GM19438 (cell line): ENCODE measurements at regions not wholly inside any gene's neighbourhood (a gene's known extent, or its start where the extent isn't known, plus 50 kb on each side); places are given as distances from the start of the nearest gene placed in this dataset.
A peak's percentile ranks its signal among the peaks of the same experiment; 100 is the strongest.
"Not testable (repeated sequence)": the region's sequence is repeated elsewhere in the genome, so short reads cannot be mapped to it uniquely, and the experiment has no call there.

Experiments
- ATAC-seq: cut with Tn5 transposase; IDR thresholded peaks from one replicate; pipeline ENCODE4 v1.9.1; 2021; ENCODE audit warnings: low read depth; ENCODE audit not compliant: unreplicated experiment

- peak; percentile 72 for ATAC-seq
Observed at GRCh38 chr6:15936503-15936902, 192.4 kb upstream of the MYLIP start.

GRCh38 chr6:15935661-15936060 is 193.2 kb upstream of the MYLIP start:
- ATAC-seq = no peak

GRCh38 chr6:15931697-15932096 is 197.2 kb upstream of the MYLIP start:
- not testable (repeated sequence) for ATAC-seq

DNA sequence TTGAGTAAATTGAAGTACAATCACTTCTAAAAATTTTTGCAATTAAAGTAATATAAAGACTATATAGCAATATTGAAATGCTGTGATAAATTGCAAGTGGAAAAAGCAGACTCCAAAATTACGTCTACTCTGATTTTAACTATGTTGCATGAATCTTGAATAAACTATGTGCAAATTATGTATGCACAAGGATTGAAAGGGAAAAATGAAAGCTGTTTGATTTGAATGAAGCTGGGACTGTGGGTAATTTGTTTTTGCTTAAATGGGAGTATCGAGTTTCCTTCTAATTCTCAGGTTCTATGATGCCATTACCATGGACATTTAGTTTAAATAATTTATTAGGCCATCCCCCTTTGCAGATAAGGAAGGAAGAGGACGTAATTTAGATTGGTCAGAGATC is 198.7 kb upstream of the MYLIP start:
- no peak for ATAC-seq

DNA sequence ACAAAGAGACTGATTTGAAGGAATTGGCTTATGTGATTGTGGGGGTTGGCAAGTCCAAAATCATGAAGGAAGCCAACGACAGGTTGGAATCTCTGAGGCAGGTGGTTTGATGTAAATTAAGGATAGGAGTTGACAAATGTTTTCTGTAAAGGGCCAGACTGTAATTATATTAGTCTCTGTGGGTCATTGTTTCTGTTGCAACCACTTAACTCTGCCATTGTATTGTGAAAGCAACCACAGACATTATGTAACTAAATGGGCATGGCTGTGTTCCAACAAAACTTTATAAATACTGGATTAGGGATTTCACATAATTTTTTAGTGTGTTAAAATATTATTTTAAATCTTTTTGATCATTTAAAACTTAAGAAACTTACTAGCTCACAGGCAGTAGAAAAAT is 199.2 kb upstream of the MYLIP start:
- no peak for ATAC-seq

DNA sequence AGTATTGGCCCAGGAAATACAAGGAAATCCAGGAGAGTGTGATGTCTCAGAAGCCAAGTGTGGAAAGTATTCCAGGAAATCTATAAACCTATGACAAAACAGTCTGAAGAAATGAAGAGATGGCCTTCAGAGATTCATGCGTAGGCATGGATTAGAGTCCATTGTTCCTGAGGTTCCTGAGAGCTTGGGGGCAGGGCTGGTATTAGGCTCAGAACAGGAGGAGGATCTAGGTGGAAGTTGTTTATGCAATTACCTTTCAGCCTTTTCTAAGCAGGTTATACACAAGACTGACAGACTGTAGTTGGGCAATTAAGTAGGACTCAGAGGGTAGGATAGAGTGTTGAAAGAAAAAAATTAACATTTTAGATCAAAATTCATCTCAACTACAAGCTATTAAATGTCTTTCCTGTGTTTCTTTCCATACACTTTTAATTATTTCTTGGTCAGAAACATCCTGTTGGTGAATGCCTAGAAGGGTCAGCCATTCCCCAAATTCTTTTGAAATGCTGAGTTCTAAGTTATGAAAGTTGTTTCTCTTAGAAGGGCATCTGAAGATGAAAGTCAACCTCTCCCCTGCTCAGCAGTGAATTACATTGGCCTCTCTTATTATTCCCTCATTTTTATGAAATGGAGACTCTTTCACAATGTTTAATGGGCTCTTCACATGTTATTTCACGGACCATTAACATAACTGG is 201.2 kb upstream of the MYLIP start:
- no peak for ATAC-seq

- no peak for ATAC-seq
Observed at GRCh38 chr6:15926256-15926655, 202.6 kb upstream of the MYLIP start.

DNA sequence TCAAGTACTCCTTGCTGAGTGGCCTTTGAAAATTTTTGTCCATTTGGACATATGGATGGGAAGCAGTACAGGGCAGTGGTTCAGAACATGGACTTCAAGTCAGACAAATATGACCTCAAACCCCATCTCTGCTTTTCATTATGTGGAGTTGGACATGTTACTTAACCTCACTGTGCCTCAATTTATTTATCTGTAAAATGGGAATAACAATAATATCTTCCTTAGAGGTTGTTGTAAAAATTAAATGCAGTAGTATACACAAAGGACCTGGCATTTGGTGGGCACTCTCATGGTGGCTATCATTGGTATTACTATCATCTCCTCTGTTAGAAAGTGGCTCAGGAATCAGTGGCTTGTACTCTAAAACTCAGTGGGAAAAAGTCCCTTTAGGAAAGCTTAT is 204.0 kb upstream of the MYLIP start:
- no peak for ATAC-seq

GRCh38 chr6:15922510-15923250 is 206.2 kb upstream of the MYLIP start:
- no peak for ATAC-seq

GRCh38 chr6:15921243-15921642 is 207.6 kb upstream of the MYLIP start:
- no peak for ATAC-seq

DNA sequence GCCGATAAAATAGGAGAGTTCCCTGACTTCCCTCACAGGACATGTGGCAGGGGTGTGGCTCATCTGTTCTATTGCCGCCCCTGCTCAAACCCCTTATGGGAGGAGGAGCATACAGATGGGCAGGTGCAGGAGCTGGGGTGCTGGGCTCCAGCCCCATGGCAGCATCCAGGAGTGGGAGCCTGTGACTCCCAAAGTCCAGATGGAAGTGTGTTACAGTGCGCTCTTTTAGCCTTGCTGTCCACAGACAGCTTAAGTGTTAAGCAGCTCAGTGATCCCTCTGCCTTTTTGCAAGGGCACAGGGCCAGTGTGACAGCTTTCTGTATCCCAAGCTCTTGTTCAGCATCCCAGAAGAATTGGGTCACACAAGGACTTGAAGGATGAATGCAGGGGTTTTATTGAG is 212.3 kb upstream of the MYLIP start:
- no peak for ATAC-seq

- no peak for ATAC-seq
Observed at GRCh38 chr6:15915508-15916178, 213.2 kb upstream of the MYLIP start.

- ATAC-seq = no peak
Observed at GRCh38 chr6:15914553-15914952, 214.3 kb upstream of the MYLIP start.

- ATAC-seq = no peak
Observed at GRCh38 chr6:15913573-15913972, 215.3 kb upstream of the MYLIP start.

DNA sequence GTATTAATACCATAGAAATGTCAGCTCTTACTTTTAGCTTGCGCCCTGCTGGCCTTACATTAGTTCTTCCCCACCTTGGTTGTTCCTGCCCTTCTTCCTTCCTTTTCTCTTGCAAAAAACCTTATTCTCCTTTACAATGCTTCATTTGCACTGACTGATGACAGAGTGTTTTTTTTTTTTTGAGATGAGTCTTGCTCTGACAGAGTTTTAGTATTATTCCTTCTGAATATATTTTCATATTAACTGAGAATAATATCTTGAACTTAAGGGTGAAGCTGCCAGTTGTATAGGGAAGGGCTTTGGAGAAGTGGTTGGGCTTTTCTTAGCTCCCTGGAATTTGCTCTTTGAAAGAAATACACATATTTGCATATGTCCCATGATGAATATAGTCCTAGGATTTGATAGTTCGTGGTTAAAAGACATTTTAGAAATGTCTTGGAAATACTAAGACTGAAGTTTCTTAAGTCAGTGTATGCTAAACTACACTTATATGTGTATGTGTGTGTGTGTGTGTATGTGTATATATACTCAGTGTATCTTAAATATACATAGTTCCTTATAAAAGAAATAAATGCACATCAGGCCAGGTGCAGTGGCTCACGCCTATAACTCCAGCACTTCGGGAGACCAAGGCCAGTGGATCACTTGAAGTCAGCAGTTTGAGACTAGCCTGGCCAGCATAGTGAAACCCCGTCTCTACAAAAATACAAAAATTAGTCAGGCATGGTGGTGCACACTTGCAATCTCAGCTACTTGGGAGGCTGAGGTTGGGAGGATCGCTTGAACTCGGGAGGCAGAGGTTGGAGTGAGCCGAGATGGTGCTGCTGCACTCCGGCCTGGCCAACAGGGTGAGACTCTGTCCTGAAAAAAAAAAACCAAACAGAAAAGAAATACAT is 216.1 kb upstream of the MYLIP start:
- no peak for ATAC-seq

DNA sequence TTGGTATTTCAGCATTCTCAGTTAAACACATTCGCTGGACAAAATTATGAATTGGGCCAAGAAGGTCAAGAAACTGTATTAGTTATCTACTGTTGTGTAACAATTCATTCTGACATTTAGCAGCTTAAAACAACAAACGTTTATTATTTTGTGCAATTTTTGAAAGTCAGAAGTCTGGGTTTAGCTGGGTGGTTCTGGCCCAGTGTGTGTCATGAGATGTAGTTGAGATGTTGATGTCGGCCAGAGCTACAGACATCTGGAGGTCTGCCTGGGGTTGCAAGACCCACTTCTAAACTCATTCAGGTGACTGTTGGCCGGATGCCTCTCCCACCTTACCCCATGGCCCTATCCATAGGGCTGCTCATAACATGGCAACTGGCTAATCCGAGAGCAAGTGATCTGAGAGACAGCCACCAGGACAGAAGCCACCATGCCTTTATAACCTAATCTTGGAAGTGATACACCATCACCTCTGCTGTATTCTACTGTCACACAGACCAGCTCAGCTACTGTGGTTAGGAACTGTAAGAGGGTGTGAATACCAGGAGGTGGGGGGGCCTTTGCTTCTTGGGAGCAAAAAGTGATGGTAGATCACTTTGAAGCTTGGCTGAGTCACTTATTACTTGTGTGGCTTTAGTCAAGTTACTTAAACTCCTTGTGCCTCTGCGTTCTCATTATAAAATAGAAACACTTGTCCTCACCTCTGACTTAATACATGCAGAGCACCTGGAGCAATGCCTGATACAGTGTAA is 217.0 kb upstream of the MYLIP start:
- ATAC-seq = no peak

DNA sequence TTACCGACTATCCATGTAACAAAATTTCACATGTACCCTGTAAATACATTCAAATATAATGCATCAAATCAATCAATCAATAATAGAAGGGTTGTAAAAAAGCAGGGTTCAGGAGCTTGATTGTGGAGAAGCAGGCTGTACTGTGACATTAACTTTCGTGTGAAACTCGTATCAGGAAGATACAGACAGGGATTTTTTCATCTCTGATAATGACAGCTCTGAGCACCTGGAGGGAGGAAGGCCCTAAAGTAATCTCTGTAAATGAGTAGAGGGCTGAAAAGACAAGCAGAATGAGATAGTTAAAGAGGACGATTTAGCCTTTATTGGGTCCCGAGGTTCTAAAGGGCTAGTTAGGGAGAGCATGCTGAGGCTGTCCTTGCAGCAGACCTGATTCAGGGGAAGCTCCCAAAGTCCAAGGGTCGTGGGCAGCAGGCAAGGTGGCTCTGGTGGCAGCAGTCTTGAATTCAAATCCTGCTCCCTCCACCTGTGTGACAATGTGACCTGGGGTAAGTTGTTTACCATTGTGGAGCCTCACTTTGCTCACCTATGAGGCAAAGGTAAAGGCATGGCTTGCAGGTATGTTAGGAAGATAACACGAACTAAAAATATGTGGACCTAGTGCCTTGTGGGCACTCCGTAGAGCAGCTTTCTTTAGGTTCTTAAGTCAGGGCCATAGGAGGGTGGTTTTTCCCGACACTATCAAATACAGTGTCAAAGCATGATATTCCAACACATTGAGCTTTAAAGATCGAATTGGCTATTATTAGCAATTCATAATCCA is 219.4 kb upstream of the MYLIP start:
- ATAC-seq = no peak

DNA sequence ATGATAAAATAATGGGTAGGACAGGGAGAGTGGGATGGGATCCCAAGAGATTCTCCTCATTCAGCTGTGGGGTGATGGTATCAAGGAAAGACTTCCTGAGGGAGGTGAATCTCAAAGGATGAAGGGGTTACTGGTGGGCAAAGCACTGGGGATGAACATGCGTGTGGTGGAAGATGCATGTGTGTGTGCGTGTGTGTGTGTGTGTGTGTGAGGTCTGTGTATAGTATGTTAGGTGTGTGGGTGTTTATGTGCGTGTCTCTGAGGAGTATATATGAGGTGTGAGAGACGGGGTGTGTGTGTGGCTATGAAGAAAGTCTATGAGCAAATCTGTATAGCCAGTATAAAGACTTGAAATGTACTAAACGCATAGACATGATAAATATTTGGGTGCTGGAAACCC is 220.0 kb upstream of the MYLIP start:
- no peak for ATAC-seq

DNA sequence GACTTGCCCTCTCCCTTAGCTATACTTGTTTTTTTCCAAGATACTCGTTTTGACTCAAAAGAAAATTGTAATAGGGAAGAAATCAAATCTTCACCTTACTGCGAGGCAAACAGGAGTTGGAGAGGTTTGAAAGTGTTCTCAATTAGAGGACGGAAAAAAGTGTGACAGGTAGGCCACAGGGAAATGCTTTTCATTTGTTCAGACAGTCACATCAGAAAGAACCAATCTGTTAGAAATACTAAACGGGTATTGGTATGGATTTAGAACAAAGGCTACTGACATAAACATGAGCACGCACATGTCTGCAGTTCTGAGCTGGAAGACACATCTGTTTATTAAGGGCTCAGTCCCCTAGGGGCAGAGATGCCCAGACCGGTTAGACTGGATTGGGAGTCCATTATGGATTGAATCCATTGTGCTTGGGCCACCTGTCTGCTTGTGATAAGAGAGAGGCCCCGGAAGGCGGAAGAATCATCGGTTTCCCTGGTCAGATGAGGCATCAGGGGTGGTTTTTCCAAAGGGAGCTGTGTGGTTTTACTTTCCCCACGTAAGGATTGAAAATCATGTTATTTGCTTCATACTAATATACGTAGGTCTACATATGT is 220.9 kb upstream of the MYLIP start:
- ATAC-seq = no peak
